ENCODE measurements at regions not wholly inside any gene's neighbourhood (a gene's known extent, or its start where the extent isn't known, plus 50 kb on each side); places are given as distances from the start of the nearest gene placed in this dataset.
A peak's percentile ranks its signal among the peaks of the same experiment; 100 is the strongest.

- DNase-seq = no peak
These were observed 154.9 kb downstream of the RASSF9 start for GRCh38 chr12:85681333-85681732.

- DNase-seq = no peak
These were observed 153.2 kb downstream of the RASSF9 start for GRCh38 chr12:85683051-85683450.

GRCh38 chr12:85688837-85689236, 147.4 kb downstream of the RASSF9 start:
- no peak for DNase-seq

GRCh38 chr12:85690146-85690545, 146.1 kb downstream of the RASSF9 start:
- no peak for DNase-seq

GRCh38 chr12:85693093-85693665, 143.0 kb downstream of the RASSF9 start:
- no peak for DNase-seq

GRCh38 chr12:85695097-85695715, 141.0 kb downstream of the RASSF9 start:
- DNase-seq = no peak

GRCh38 chr12:85697003-85697402, 139.2 kb downstream of the RASSF9 start:
- no peak for DNase-seq

- no peak for DNase-seq
These were observed 137.3 kb downstream of the RASSF9 start for GRCh38 chr12:85698937-85699336.

GRCh38 chr12:85708775-85709174, 127.4 kb downstream of the RASSF9 start:
- no peak for DNase-seq

GRCh38 chr12:85711735-85712390, 124.3 kb downstream of the RASSF9 start:
- no peak for DNase-seq

- DNase-seq = peak; percentile 29
These were observed 122.8 kb downstream of the RASSF9 start for GRCh38 chr12:85713373-85713772.

GRCh38 chr12:85714425-85714824, 121.8 kb downstream of the RASSF9 start:
- DNase-seq = no peak

GRCh38 chr12:85720308-85721033, 115.7 kb downstream of the RASSF9 start:
- no peak for DNase-seq

GRCh38 chr12:85725991-85726390, 110.2 kb downstream of the RASSF9 start:
- DNase-seq = no peak

- no peak for DNase-seq
These were observed 102.9 kb downstream of the RASSF9 start for GRCh38 chr12:85733221-85733840.

- DNase-seq = no peak
These were observed 102.2 kb downstream of the RASSF9 start for GRCh38 chr12:85733984-85734383.

- DNase-seq = peak; percentile 59
These were observed 96.0 kb downstream of the RASSF9 start for GRCh38 chr12:85740186-85740585.

- DNase-seq = no peak
These were observed 95.2 kb downstream of the RASSF9 start for GRCh38 chr12:85741046-85741445.

- DNase-seq = peak; percentile 16
These were observed 88.2 kb downstream of the RASSF9 start for GRCh38 chr12:85747941-85748495.
